Gastroesophageal sphincter (tissue), 3 donors: ENCODE measurements at regions not wholly inside any gene's neighbourhood (a gene's known extent, or its start where the extent isn't known, plus 50 kb on each side); places are given as distances from the start of the nearest gene placed in this dataset.

ENCODE experiments used
- CTCF ChIP-seq, 4 experiments: fragments of 200-600 bp in 2 of 4; fragments of 450-650 bp in 2 of 4; sonication (generic) in 1 of 4; IDR thresholded peaks; one replicate each; pipeline ENCODE4 v1.5.1; 2017 to 2019; ENCODE audit warnings: antibody characterized with exemption in 4 of 4, mild to moderate bottlenecking in 2 of 4, moderate library complexity in 2 of 4
- EP300 ChIP-seq: sonication (generic); formaldehyde crosslinking; IDR thresholded peaks from one replicate; pipeline ENCODE4 v1.6.1; 2017; ENCODE audit warnings: antibody characterized with exemption, mild to moderate bottlenecking
- POLR2A ChIP-seq, 2 donors: fragments of 450-650 bp; IDR thresholded peaks; one replicate each; pipeline ENCODE4 v1.6.1; 2017; ENCODE audit warnings: antibody characterized with exemption in 2 of 2, mild to moderate bottlenecking in 2 of 2, moderate library complexity in 1 of 2
- POLR2AphosphoS5 ChIP-seq: sonication (generic); formaldehyde crosslinking; IDR thresholded peaks from one replicate; pipeline ENCODE4 v1.6.1; 2017; ENCODE audit warnings: antibody characterized with exemption

DNA sequence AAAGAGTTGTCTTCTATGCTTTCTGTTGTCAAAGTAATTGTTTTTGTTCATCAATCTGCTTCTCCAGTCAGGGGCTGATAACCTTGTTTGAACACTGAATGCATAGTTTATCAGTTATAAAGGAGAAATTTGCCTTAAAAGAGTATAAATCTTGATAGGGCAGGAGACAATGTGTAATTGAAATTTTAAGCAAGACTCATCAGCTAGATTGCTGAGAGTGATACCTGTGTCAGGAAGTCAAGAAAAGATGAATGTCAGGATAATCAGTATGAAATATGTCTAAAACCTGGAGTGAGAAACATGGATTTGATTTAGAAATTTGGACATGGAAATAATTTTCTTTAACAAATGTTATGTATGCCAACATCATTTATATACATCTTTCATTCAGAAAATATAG is 1258.1 kb downstream of the EFNA5 start:
- TF ChIP-seq CTCF (IDR thresholded peaks at IDR 0.05): no peak
- no peak for TF ChIP-seq POLR2AphosphoS5
- TF ChIP-seq POLR2A (IDR thresholded peaks at IDR 0.05): no peak
- TF ChIP-seq EP300: no peak
